ENCODE measurements at regions not wholly inside any gene's neighbourhood (a gene's known extent, or its start where the extent isn't known, plus 50 kb on each side); places are given as distances from the start of the nearest gene placed in this dataset.
"Not testable (repeated sequence)": the region's sequence is repeated elsewhere in the genome, so short reads cannot be mapped to it uniquely, and the experiment has no call there.

GRCh38 chr10:118827053-118827452, 72.3 kb upstream of the CACUL1 start:
- DNase-seq (ENCODE audit: low spot score), result no peak
- TF ChIP-seq CTCF (IDR thresholded peaks at IDR 0.05; ENCODE audit: extremely low read depth, missing control alignments), result no peak

- TF ChIP-seq CTCF (IDR thresholded peaks at IDR 0.05; ENCODE audit: extremely low read depth, missing control alignments), result no peak
- no peak for DNase-seq (ENCODE audit: low spot score)
Observed at GRCh38 chr10:118827466-118828155, 72.8 kb upstream of the CACUL1 start.

GRCh38 chr10:118832241-118832651, 77.5 kb upstream of the CACUL1 start:
- TF ChIP-seq CTCF (IDR thresholded peaks at IDR 0.05; ENCODE audit: extremely low read depth, missing control alignments), result no peak
- DNase-seq (ENCODE audit: low spot score), result no peak

- DNase-seq (ENCODE audit: low spot score), result not testable (repeated sequence)
Observed at GRCh38 chr10:118834370-118834769, 79.6 kb upstream of the CACUL1 start.

- no peak for DNase-seq (ENCODE audit: low spot score)
- TF ChIP-seq CTCF (IDR thresholded peaks at IDR 0.05; ENCODE audit: extremely low read depth, missing control alignments), result no peak
Observed at GRCh38 chr10:118835682-118836326, 81.0 kb upstream of the CACUL1 start.

- TF ChIP-seq CTCF (IDR thresholded peaks at IDR 0.05; ENCODE audit: extremely low read depth, missing control alignments), result no peak
- no peak for DNase-seq (ENCODE audit: low spot score)
Observed at GRCh38 chr10:118838364-118838763, 83.6 kb upstream of the CACUL1 start.

- TF ChIP-seq CTCF (IDR thresholded peaks at IDR 0.05; ENCODE audit: extremely low read depth, missing control alignments), result no peak
- DNase-seq (ENCODE audit: low spot score), result no peak
Observed at GRCh38 chr10:118839348-118839747, 84.6 kb upstream of the CACUL1 start.

Measured in GM20000 (cell line).